Ovary (tissue), 7 donors: ENCODE measurements at regions not wholly inside any gene's neighbourhood (a gene's known extent, or its start where the extent isn't known, plus 50 kb on each side); places are given as distances from the start of the nearest gene placed in this dataset.
"Not testable (repeated sequence)": the region's sequence is repeated elsewhere in the genome, so short reads cannot be mapped to it uniquely, and the experiment has no call there.

Experiments used
- DNase-seq, 5 donors: peaks; one replicate each; pipeline ENCODE4 v3.0.0-alpha.2; 2019 to 2020
- H3K27ac ChIP-seq, 2 donors: fragments of 200-600 bp; one replicate each; pipeline versions ENCODE4 v1.5.1 to v1.8.0; 2019 to 2022
- H3K27me3 ChIP-seq: fragments of 200-600 bp; one replicate; pipeline ENCODE4 v1.8.0; 2022
- H3K36me3 ChIP-seq: fragments of 200-600 bp; sonication (generic); one replicate; pipeline ENCODE4 v1.5.1; 2019
- H3K4me1 ChIP-seq: one replicate; pipeline ENCODE4 v1.8.1; 2013; ENCODE audit warnings: mild to moderate bottlenecking, moderate library complexity; ENCODE audit not compliant: insufficient read depth
- H3K4me3 ChIP-seq: fragments of 200-600 bp; sonication (generic); one replicate; pipeline ENCODE4 v1.5.1; 2017
- H3K9me3 ChIP-seq, 2 donors: fragments of 200-600 bp in 1 of 2; sonication (generic) in 1 of 2; one replicate each; pipeline versions ENCODE4 v1.5.1 to v1.8.1; 2013 to 2019; ENCODE audit warnings: mild to moderate bottlenecking in 1 of 2, moderate library complexity in 1 of 2
- CTCF ChIP-seq, 3 donors: fragments of 450-650 bp in 2 of 3; fragments of 200-600 bp in 1 of 3; IDR thresholded peaks; one replicate each; pipeline versions ENCODE4 v1.5.1 to v1.8.0; 2016 to 2022; ENCODE audit warnings: antibody characterized with exemption in 3 of 3, mild to moderate bottlenecking in 1 of 3
- EP300 ChIP-seq: sonication (generic); formaldehyde crosslinking; IDR thresholded peaks from one replicate; pipeline ENCODE4 v1.6.1; 2017; ENCODE audit warnings: antibody characterized with exemption
- POLR2A ChIP-seq: fragments of 450-650 bp; IDR thresholded peaks from one replicate; pipeline ENCODE4 v1.6.1; 2017; ENCODE audit warnings: antibody characterized with exemption, mild to moderate bottlenecking, moderate library complexity
- WGBS, 3 donors: extraction: QIAGEN DNeasy Blood & Tissue Kit in 1 of 3; methylation state at CpG; one replicate each; pipeline versions ENCODE4 v1.1.5 to v1.1.7; 2013 to 2017; 5-methylcytosine and 5-hydroxymethylcytosine counted together
- intact Hi-C, 4 donors: fragments of 100-400 bp; cut with DNase I; formaldehyde crosslinking; loops; one replicate each; pipeline versions ENCODE4 v1.11.0 to v1.15.1; 2022 to 2023
- donor health status: DM: no; HTN: no; CAD: no; lungs with moderate emphysema.
- donor health status: DM: no; HTN: no; CAD: no.
- donor health status: Bipolar disorder and iron deficiency.
- donor health status: DM: no; HTN: no; CAD: no.
- donor health status: DM: yes; HTN: yes; CAD: no.

- H3K27me3 ChIP-seq: no peaks in the 10 kb centered on the region
- no peaks in the 10 kb centered on the region for H3K36me3 ChIP-seq
- H3K4me3 ChIP-seq: no peak overlapping the region
- no peaks in the 10 kb centered on the region for H3K4me1 ChIP-seq
- no peak for DNase-seq
- H3K27ac ChIP-seq: no peak overlapping the region
- WGBS, 3 donors: 60 to 75% (median 66%) methylated on average over 4 of the region's 4 CpGs
- intact Hi-C loops: no loop called here
- H3K9me3 ChIP-seq: no peaks in the 10 kb centered on the region
- TF ChIP-seq POLR2A: no peak
- no peak for TF ChIP-seq EP300
- no peak for TF ChIP-seq CTCF (IDR thresholded peaks at IDR 0.05)
Measured at GRCh38 chr6:51004380-51004779, 185.7 kb downstream of the TFAP2B start.

GRCh38 chr6:51005779-51006178 is 187.1 kb downstream of the TFAP2B start:
- Histone ChIP-seq H3K4me3 (no peak overlapping the region), H3K4me1 (no peaks in the 10 kb centered on the region), H3K36me3 (no peaks in the 10 kb centered on the region), H3K27me3 (no peaks in the 10 kb centered on the region), H3K27ac (no peak overlapping the region), H3K9me3 (no peaks in the 10 kb centered on the region)
- TF ChIP-seq CTCF (IDR thresholded peaks at IDR 0.05) (no peak), POLR2A (no peak), EP300 (no peak)
- intact Hi-C loops: no loop called here
- no peak for DNase-seq

- H3K4me1 ChIP-seq: no peaks in the 10 kb centered on the region
- TF ChIP-seq EP300: no peak
- no peak for TF ChIP-seq POLR2A
- TF ChIP-seq CTCF (IDR thresholded peaks at IDR 0.05): no peak
- intact Hi-C loops: no loop called here
- DNase-seq: no peak
- H3K27ac ChIP-seq: no peak overlapping the region
- H3K27me3 ChIP-seq: no peaks in the 10 kb centered on the region
- H3K9me3 ChIP-seq: no peaks in the 10 kb centered on the region
- no peaks in the 10 kb centered on the region for H3K36me3 ChIP-seq
- H3K4me3 ChIP-seq: no peak overlapping the region
Measured at GRCh38 chr6:51007237-51007636, 188.6 kb downstream of the TFAP2B start.

- H3K4me3 ChIP-seq, intact Hi-C loops: not testable (repeated sequence)
- WGBS, 3 donors: 46 to 76% (median 57%) methylated on average over 1 of the region's 1 CpG
Measured at GRCh38 chr6:51008693-51009092, 190.0 kb downstream of the TFAP2B start.

GRCh38 chr6:51013376-51013775 is 194.7 kb downstream of the TFAP2B start:
- DNase-seq: no peak
- H3K9me3 ChIP-seq: no peaks in the 10 kb centered on the region
- H3K27ac ChIP-seq: no peak overlapping the region
- intact Hi-C loops: no loop called here
- H3K4me3 ChIP-seq: no peak overlapping the region
- H3K36me3 ChIP-seq: no peaks in the 10 kb centered on the region
- TF ChIP-seq EP300: no peak
- no peak for TF ChIP-seq CTCF (IDR thresholded peaks at IDR 0.05)
- no peak for TF ChIP-seq POLR2A
- no peaks in the 10 kb centered on the region for H3K4me1 ChIP-seq
- H3K27me3 ChIP-seq: no peaks in the 10 kb centered on the region

More at GRCh38 chr6:51008693-51009092, 190.0 kb downstream of the TFAP2B start:
- not testable (repeated sequence) for H3K27ac ChIP-seq, H3K9me3 ChIP-seq, H3K27me3 ChIP-seq, H3K4me1 ChIP-seq, H3K36me3 ChIP-seq, DNase-seq
